Hepatocyte (in vitro differentiated cells): ENCODE measurements at regions not wholly inside any gene's neighbourhood (a gene's known extent, or its start where the extent isn't known, plus 50 kb on each side); places are given as distances from the start of the nearest gene placed in this dataset.

Source experiments
- DNase-seq: peaks from one replicate; pipeline ENCODE4 v3.0.0-alpha.2; 2016; ENCODE audit warnings: low spot score
- H2AFZ ChIP-seq: fragments of 200-600 bp; sonication (generic); 2 replicates; pipeline ENCODE4 v1.6.0; 2016; ENCODE audit warnings: antibody characterized with exemption, mild to moderate bottlenecking
- H3K27ac ChIP-seq: fragments of 200-600 bp; sonication (generic); 2 replicates; pipeline ENCODE4 v1.5.1; 2016; ENCODE audit warnings: mild to moderate bottlenecking
- H3K27me3 ChIP-seq: fragments of 200-600 bp; sonication (generic); 2 replicates; pipeline ENCODE4 v1.6.1; 2016
- H3K36me3 ChIP-seq: fragments of 200-600 bp; sonication (generic); replicated peaks from 2 replicates; pipeline ENCODE4 v1.5.1; 2016; ENCODE audit warnings: low read depth; ENCODE audit not compliant: insufficient read depth
- H3K4me1 ChIP-seq: fragments of 200-600 bp; sonication (generic); 2 replicates; pipeline ENCODE4 v1.5.1; 2016; ENCODE audit warnings: mild to moderate bottlenecking, moderate library complexity; ENCODE audit not compliant: insufficient read depth
- H3K4me2 ChIP-seq: fragments of 200-600 bp; sonication (generic); 2 replicates; pipeline ENCODE4 v1.6.0; 2016
- H3K4me3 ChIP-seq: fragments of 200-600 bp; sonication (generic); 2 replicates; pipeline ENCODE4 v1.5.1; 2016; ENCODE audit warnings: mild to moderate bottlenecking
- H3K79me2 ChIP-seq: fragments of 200-600 bp; sonication (generic); 2 replicates; pipeline ENCODE4 v1.6.0; 2017; ENCODE audit warnings: mild to moderate bottlenecking
- H3K9me2 ChIP-seq: fragments of 200-600 bp; sonication (generic); replicated peaks from 2 replicates; pipeline ENCODE4 v1.6.0; 2017; ENCODE audit warnings: mild to moderate bottlenecking; ENCODE audit not compliant: insufficient read depth
- H3K9me3 ChIP-seq: fragments of 200-600 bp; sonication (generic); 2 replicates; pipeline ENCODE4 v1.5.1; 2016; ENCODE audit warnings: low read depth, mild to moderate bottlenecking
- H4K20me1 ChIP-seq: fragments of 200-600 bp; sonication (generic); 2 replicates; pipeline ENCODE4 v1.6.0; 2016; ENCODE audit warnings: mild to moderate bottlenecking; ENCODE audit not compliant: insufficient read depth, poor library complexity, severe bottlenecking
- EZH2 ChIP-seq: fragments of 200-600 bp; sonication (generic); IDR thresholded peaks from 2 replicates; pipeline ENCODE4 v1.6.1; 2016; ENCODE audit warnings: antibody characterized with exemption, mild to moderate bottlenecking, borderline replicate concordance
- EZH2phosphoT487 ChIP-seq: fragments of 200-600 bp; sonication (generic); IDR thresholded peaks from one replicate; pipeline ENCODE4 v1.6.1; 2018; ENCODE audit warnings: antibody characterized with exemption, mild to moderate bottlenecking, low read depth, moderate library complexity; ENCODE audit not compliant: unreplicated experiment, severe bottlenecking
- WGBS: methylation state at CpG from one replicate; pipeline ENCODE4 v1.1.6; 2016; ENCODE audit warnings: low lambda C conversion rate; ENCODE audit errors: missing lambda C conversion rate; 5-methylcytosine and 5-hydroxymethylcytosine counted together
- TF ChIP-seq, protein P1 (sequence below): fragments of 200-600 bp; sonication (generic); IDR thresholded peaks from 2 replicates; pipeline ENCODE4 v1.5.1; 2016; ENCODE audit warnings: antibody characterized with exemption, mild to moderate bottlenecking; ENCODE audit not compliant: poor library complexity

- Histone ChIP-seq H3K4me1 (no peaks in the 10 kb centered on the region), H3K27me3 (no peaks in the 10 kb centered on the region), H3K4me2 (no peak overlapping the region), H3K4me3 (no peak overlapping the region), H3K79me2 (no peaks in the 10 kb centered on the region), H3K36me3 (no peaks in the 10 kb centered on the region), H2AFZ (no peak overlapping the region), H3K9me2 (no peaks in the 10 kb centered on the region), H3K27ac (peak overlapping the region; percentile 4), H4K20me1 (no peaks in the 10 kb centered on the region), H3K9me3 (no peaks in the 10 kb centered on the region)
- no peak for DNase-seq
- TF ChIP-seq EZH2 (no peak), EZH2phosphoT487 (no peak)
- TF ChIP-seq, protein P1, sequence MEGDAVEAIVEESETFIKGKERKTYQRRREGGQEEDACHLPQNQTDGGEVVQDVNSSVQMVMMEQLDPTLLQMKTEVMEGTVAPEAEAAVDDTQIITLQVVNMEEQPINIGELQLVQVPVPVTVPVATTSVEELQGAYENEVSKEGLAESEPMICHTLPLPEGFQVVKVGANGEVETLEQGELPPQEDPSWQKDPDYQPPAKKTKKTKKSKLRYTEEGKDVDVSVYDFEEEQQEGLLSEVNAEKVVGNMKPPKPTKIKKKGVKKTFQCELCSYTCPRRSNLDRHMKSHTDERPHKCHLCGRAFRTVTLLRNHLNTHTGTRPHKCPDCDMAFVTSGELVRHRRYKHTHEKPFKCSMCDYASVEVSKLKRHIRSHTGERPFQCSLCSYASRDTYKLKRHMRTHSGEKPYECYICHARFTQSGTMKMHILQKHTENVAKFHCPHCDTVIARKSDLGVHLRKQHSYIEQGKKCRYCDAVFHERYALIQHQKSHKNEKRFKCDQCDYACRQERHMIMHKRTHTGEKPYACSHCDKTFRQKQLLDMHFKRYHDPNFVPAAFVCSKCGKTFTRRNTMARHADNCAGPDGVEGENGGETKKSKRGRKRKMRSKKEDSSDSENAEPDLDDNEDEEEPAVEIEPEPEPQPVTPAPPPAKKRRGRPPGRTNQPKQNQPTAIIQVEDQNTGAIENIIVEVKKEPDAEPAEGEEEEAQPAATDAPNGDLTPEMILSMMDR: no peak
- 70% methylated on average over 3 of the region's 3 CpGs for whole genome bisulfite sequencing
These were observed 436.8 kb downstream of the HAO1 start for GRCh38 chr20:7503501-7503900.

DNA sequence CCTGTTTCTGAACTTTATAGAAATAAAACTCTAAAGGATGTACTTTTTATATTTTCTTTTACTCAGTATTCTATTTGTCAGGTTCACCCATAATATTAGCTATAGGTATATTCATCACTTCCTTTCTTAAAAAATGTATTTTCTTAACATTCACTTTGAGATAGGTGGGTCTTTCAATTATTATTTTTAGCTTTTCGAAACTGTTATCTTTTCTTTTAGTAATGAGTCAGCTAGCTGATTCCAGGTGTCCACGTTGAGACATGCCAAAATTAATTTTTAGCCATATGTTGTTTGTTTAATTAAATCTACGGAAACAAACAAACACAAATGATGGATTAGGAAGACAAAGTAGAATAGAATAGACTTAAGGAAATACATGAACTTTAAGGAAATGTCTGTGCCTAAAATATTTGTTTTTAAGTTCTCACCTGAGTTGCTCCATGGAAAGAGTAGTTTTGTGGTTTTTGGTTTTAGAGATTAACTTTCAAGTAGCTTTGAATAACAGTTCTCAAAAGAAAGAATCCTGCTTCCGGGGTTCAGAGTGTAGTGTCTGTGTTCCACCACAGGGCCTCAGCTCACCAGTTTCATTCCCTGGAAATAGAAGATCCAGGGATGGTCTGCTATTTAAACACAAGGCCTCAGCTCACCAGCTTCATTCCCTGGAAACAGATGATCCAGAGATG, 435.0 kb downstream of the HAO1 start:
- Histone ChIP-seq H2AFZ (no peak overlapping the region), H3K4me1 (no peaks in the 10 kb centered on the region), H4K20me1 (no peaks in the 10 kb centered on the region)

GRCh38 chr20:7505835-7506221, 434.4 kb downstream of the HAO1 start:
- Histone ChIP-seq H3K27ac (no peak overlapping the region), H3K79me2 (no peaks in the 10 kb centered on the region), H3K27me3 (no peaks in the 10 kb centered on the region), H3K4me1 (no peaks in the 10 kb centered on the region), H3K4me3 (no peak overlapping the region), H2AFZ (no peak overlapping the region), H4K20me1 (no peaks in the 10 kb centered on the region), H3K9me3 (no peaks in the 10 kb centered on the region), H3K36me3 (no peaks in the 10 kb centered on the region), H3K9me2 (no peaks in the 10 kb centered on the region), H3K4me2 (no peak overlapping the region)
- 96% methylated on average over 4 of the region's 4 CpGs for WGBS
- no peak for TF ChIP-seq EZH2
- no peak for TF ChIP-seq EZH2phosphoT487
- TF ChIP-seq, protein P1: no peak
- DNase-seq: no peak

More for the DNA sequence above, 435.0 kb downstream of the HAO1 start:
- H3K4me3 ChIP-seq: no peak overlapping the region
- TF ChIP-seq, protein P1: no peak
- TF ChIP-seq EZH2: no peak
- TF ChIP-seq EZH2phosphoT487: no peak
- 85% methylated on average over 4 of the region's 4 CpGs for WGBS
- H3K79me2 ChIP-seq: no peaks in the 10 kb centered on the region
- no peaks in the 10 kb centered on the region for H3K27me3 ChIP-seq
- no peaks in the 10 kb centered on the region for H3K36me3 ChIP-seq
- no peak overlapping the region for H3K27ac ChIP-seq
- no peaks in the 10 kb centered on the region for H3K9me3 ChIP-seq
- no peaks in the 10 kb centered on the region for H3K9me2 ChIP-seq
- no peak overlapping the region for H3K4me2 ChIP-seq
- DNase-seq: no peak
